Thyroid gland (tissue), 4 donors: ENCODE measurements at regions not wholly inside any gene's neighbourhood (a gene's known extent, or its start where the extent isn't known, plus 50 kb on each side); places are given as distances from the start of the nearest gene placed in this dataset.

ENCODE experiments used
- POLR2A ChIP-seq, 2 donors: fragments of 450-650 bp; IDR thresholded peaks; one replicate each; pipeline ENCODE4 v1.6.1; 2017; ENCODE audit warnings: antibody characterized with exemption in 2 of 2, mild to moderate bottlenecking in 2 of 2, moderate library complexity in 1 of 2
- TF ChIP-seq, protein P1 (sequence below), 6 experiments: fragments of 200-600 bp in 3 of 6; fragments of 450-650 bp in 3 of 6; sonication (generic) in 3 of 6; IDR thresholded peaks; one replicate each; pipeline ENCODE4 v1.5.1; 2016 to 2019; ENCODE audit warnings: antibody characterized with exemption in 6 of 6, mild to moderate bottlenecking in 2 of 6, inconsistent platforms in 1 of 6, moderate library complexity in 1 of 6

DNA sequence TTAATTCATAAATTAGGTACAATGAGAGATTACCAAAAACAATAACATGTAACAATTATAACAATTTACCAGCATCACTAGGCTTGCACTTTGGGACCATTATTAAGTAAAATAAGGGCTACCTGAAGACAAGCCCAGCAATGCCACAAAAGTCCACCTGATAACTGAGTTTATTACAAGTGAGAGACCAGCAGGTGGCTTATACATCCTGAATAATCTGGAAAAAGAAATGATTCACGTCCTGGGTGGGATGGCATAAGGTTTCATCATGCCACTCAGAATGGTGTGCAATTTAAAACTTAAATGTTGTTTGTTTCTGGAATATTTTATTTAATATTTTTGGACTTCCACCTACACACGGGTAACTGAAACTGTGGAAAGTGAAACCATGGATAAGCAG lies 1287.1 kb upstream of the GBE1 start:
- TF ChIP-seq, protein P1, sequence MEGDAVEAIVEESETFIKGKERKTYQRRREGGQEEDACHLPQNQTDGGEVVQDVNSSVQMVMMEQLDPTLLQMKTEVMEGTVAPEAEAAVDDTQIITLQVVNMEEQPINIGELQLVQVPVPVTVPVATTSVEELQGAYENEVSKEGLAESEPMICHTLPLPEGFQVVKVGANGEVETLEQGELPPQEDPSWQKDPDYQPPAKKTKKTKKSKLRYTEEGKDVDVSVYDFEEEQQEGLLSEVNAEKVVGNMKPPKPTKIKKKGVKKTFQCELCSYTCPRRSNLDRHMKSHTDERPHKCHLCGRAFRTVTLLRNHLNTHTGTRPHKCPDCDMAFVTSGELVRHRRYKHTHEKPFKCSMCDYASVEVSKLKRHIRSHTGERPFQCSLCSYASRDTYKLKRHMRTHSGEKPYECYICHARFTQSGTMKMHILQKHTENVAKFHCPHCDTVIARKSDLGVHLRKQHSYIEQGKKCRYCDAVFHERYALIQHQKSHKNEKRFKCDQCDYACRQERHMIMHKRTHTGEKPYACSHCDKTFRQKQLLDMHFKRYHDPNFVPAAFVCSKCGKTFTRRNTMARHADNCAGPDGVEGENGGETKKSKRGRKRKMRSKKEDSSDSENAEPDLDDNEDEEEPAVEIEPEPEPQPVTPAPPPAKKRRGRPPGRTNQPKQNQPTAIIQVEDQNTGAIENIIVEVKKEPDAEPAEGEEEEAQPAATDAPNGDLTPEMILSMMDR (IDR thresholded peaks at IDR 0.05), result no peak
- no peak for TF ChIP-seq POLR2A (IDR thresholded peaks at IDR 0.05)
